MM.1S (cell line): ENCODE measurements at regions not wholly inside any gene's neighbourhood (a gene's known extent, or its start where the extent isn't known, plus 50 kb on each side); places are given as distances from the start of the nearest gene placed in this dataset.

ENCODE experiments used
- CTCF ChIP-seq: fragments of 300-600 bp; sonication (generic); IDR thresholded peaks from 2 replicates; pipeline ENCODE4 v1.5.1; 2016; ENCODE audit warnings: antibody characterized with exemption, low read length, mixed read lengths
- EZH2 ChIP-seq: fragments of 300-600 bp; sonication (generic); optimal IDR thresholded peaks from 2 replicates; pipeline ENCODE3; 2017; ENCODE audit warnings: low read depth, mild to moderate bottlenecking, antibody characterized with exemption, low read length, mixed read lengths
- EZH2phosphoT487 ChIP-seq: fragments of 300-600 bp; sonication (generic); IDR thresholded peaks from 2 replicates; pipeline ENCODE4 v1.6.1; 2018; ENCODE audit warnings: antibody characterized with exemption, low read length

- TF ChIP-seq CTCF (no peak), EZH2 (no peak), EZH2phosphoT487 (no peak)
These were observed 103.8 kb upstream of the LY86 start for GRCh38 chr6:6484681-6485080.
